WI38 (cell line): ENCODE measurements at regions not wholly inside any gene's neighbourhood (a gene's known extent, or its start where the extent isn't known, plus 50 kb on each side); places are given as distances from the start of the nearest gene placed in this dataset.

Experiments used
- H3K4me3 ChIP-seq: 2 replicates; pipeline ENCODE4 v1.5.1; 2011; ENCODE audit warnings: low read depth, mild to moderate bottlenecking, control low read depth, low read length
- TF ChIP-seq, protein P1 (sequence below): IDR thresholded peaks from 2 replicates; pipeline ENCODE4 v1.5.1; 2012; ENCODE audit warnings: low read depth, mild to moderate bottlenecking, control low read depth, low read length

DNA sequence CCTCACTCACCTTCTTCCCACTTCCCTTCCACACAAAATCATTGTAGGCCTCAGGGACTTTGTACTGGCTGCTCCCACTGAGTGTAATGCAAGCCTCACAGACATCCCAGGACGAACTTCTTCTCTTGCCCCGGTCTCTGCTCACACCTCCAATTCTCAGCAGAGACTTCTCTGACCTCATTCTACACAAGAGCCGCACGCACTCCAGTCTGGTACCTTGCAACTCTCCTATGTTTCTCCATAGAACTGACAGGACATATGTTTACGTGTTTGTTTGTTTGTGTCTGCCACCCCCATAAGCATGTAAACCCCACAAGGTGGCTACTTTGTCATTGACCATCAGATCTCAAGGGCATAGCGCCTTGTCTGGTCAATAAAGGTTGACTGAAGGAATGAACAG, 350.8 kb downstream of the AJAP1 start:
- no peak overlapping the region for H3K4me3 ChIP-seq
- TF ChIP-seq, protein P1, sequence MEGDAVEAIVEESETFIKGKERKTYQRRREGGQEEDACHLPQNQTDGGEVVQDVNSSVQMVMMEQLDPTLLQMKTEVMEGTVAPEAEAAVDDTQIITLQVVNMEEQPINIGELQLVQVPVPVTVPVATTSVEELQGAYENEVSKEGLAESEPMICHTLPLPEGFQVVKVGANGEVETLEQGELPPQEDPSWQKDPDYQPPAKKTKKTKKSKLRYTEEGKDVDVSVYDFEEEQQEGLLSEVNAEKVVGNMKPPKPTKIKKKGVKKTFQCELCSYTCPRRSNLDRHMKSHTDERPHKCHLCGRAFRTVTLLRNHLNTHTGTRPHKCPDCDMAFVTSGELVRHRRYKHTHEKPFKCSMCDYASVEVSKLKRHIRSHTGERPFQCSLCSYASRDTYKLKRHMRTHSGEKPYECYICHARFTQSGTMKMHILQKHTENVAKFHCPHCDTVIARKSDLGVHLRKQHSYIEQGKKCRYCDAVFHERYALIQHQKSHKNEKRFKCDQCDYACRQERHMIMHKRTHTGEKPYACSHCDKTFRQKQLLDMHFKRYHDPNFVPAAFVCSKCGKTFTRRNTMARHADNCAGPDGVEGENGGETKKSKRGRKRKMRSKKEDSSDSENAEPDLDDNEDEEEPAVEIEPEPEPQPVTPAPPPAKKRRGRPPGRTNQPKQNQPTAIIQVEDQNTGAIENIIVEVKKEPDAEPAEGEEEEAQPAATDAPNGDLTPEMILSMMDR = no peak

DNA sequence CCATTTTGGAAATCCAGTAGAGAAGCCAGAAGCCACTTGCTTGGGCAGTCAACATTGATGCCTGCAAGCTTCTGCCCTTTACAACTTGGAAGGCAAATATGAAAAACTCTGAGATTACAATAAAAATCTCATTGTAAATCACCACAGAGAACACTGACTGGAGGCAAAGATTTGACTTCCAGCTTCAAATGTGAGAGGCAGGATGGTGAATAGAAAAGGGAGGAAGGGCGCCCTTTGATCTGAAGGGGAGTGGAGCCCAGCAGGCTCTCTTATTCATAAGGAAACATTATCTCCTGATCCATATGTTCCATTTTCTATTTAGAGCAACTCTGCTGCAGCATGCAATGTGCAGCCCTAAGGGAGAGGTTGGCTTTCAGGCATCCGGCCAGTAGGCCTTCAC, 348.3 kb downstream of the AJAP1 start:
- TF ChIP-seq, protein P1 = no peak
- H3K4me3 ChIP-seq = no peak overlapping the region

DNA sequence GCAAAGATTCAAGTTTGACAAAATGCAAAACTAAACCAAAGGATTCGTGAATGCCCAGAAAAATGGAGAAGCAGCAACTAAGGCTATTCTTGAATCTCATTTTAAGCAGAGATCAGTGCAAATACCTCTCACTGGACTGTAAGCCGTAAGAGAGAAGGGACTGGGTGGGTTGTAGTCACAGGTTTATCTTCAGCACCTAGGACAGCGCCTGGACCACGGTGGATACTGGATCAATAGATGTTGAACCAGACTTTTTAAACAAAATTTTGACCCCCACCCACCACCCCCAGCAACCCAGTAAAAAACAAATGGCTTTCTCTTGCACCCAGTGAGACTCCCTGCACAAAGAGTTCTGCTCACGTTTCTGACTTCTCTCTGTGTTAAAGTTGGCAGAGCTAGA, 347.1 kb downstream of the AJAP1 start:
- no peak overlapping the region for H3K4me3 ChIP-seq
- TF ChIP-seq, protein P1 = no peak

DNA sequence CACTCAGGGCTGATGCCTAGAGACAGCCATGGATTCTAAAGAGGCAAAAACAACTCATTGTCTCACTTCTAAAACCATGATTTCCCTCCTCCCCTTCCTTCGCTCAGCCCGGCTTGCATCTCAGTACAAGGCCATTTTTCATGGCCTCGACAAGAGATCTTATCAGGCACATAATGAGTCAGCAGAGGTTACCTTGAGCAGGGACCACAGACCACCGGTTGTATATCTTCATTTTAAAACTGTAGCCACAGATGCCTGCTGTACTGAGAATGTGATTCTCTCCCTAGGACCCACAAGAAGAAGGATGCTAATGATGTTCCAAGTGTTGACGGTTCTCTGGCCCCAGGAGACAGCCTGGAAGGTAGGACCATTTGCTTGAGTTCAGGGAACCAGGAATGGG, 331.9 kb downstream of the AJAP1 start:
- H3K4me3 ChIP-seq = no peak overlapping the region
- TF ChIP-seq, protein P1 = no peak

DNA sequence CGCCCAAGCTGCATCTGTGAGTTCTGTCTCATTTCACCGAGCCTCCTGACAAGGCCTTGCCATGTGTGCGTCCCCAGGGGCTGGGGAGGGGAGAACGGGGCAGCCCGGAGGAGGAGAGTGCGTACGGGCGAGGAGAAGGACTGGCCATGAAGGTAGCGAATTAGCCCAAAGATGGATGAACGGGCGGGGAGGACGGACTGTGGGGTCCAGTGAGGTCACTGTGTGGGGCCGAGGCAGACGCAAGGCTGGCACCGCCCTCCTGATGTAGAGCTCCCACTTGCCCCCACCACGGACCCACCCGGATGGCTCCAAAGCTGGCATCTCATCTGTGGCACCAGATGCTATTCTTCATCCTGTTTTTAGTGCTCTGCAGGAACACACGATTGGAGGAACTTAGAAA, 330.4 kb downstream of the AJAP1 start:
- TF ChIP-seq, protein P1 = no peak
- H3K4me3 ChIP-seq = no peak overlapping the region

DNA sequence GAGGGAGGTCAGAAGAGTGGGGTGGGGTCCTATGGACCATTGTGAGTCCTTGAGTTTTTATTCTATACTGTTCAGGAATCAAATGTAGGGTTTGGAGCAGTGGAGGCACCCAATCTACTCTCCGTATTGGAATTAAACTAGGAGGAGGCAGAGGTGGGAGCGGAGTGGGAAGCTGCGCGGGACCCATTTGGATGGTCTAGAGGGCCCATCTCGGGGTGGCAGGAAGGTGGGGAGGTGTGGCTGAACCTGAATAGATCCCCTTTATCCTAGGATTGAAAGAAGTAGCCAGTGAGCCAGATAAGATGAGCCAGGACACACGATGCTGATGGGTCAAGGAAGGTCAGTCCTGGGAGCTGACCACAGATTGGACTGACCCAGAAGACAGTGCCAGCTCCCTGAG, 325.8 kb downstream of the AJAP1 start:
- TF ChIP-seq, protein P1 = no peak
- no peak overlapping the region for H3K4me3 ChIP-seq

DNA sequence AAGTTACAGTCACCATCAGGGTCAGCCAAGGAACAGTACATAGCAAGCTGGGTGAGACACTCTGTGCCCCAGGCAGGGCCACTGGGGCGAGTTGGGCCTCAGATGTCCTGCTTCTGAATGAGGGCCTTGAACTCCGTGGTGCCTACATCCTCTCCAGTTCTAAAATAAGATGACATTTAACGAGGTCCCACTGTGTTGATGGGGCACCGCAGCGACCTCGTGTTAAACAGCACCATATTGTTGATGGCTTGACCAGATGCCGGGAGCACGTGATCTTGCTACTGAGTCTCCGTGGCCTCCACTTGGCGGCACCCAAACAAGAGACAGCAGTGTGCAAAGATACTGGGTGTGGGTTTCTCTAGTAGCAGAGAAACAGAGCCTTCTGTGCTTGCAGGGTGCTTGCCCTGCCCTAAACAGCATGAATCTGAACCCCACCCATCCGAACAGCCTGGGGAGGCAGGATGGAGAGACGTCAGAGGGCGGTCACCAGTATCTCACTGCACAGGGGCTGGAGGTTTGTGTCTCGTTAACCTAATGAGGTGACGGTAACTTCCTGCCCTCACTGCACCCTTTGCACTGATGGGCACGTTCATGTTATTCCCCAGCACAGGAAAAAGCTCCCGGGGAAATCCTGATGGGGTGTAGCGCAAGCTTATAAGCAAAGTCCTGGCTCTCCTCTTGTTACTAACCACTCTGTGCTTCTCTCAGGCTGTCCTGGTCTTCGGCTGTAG, 324.4 kb downstream of the AJAP1 start:
- H3K4me3 ChIP-seq = no peak overlapping the region
- TF ChIP-seq, protein P1 = no peak
